HepG2 (cell line): ENCODE measurements at regions not wholly inside any gene's neighbourhood (a gene's known extent, or its start where the extent isn't known, plus 50 kb on each side); places are given as distances from the start of the nearest gene placed in this dataset.

Experiments
- ATAC-seq: fragments of 200-7000 bp; cut with Tn5 transposase; 3 replicates; pipeline ENCODE4 v1.9.1; 2020; ENCODE audit warnings: mild to moderate bottlenecking, moderate library complexity
- BruUV-seq: library from RNA; stranded (reverse); fragments of 400-500 nt; replicated peaks from 2 replicates; lab custom pipeline; 2021; lab: Mats Ljungman, UMichigan
- CTCF ChIA-PET: fragments of 300-600 bp; formaldehyde crosslinking; extraction: SDS; loops from one replicate; lab custom pipeline; 2021; ENCODE audit warnings: low total read pairs, inconsistent platforms, low intra/inter-chr PET ratio; lab: Yijun Ruan, JAX
- POLR2A ChIA-PET: fragments of 350-600 bp; sonication (Branson Sonifier 250); formaldehyde crosslinking; loops from one replicate; lab custom pipeline; 2020; ENCODE audit warnings: antibody characterized with exemption, inconsistent platforms; lab: Yijun Ruan, JAX
- DNase-seq: peaks from one replicate; pipeline ENCODE4 v3.0.0-alpha.2; 2015; ENCODE audit warnings: low spot score
- FAIRE-seq: peaks from 3 replicates; lab custom pipeline; 2011; peaks lifted over from hg19 to GRCh38; lab: Jason Lieb, UNC
- H2AFZ ChIP-seq: one replicate; pipeline ENCODE4 v1.6.1; 2011; ENCODE audit warnings: low read length, inconsistent platforms
- H3K27ac ChIP-seq: fragments of 300-600 bp; 3 replicates; pipeline ENCODE4 v1.8.0; 2011; ENCODE audit warnings: mixed run types, mild to moderate bottlenecking, mixed read lengths, low read length, inconsistent platforms; ENCODE audit not compliant: insufficient read depth; ENCODE audit errors: extremely low read length
- H3K27me3 ChIP-seq, 2 experiments: fragments of 200-600 bp in 1 of 2; 2 replicates in 1 of 2; 3 replicates in 1 of 2; pipeline versions ENCODE4 v1.6.0 to v1.8.0; 2011; ENCODE audit warnings: low read length in 2 of 2, mild to moderate bottlenecking in 2 of 2, moderate library complexity in 2 of 2, inconsistent platforms in 1 of 2; ENCODE audit not compliant: insufficient read depth in 2 of 2, control insufficient read depth in 1 of 2
- H3K36me3 ChIP-seq, 2 experiments: fragments of 200-600 bp in 1 of 2; replicated peaks in 1 of 2; 2 replicates in 1 of 2; 3 replicates in 1 of 2; pipeline versions ENCODE4 v1.5.1 to v1.8.0; 2011; ENCODE audit warnings: low read length in 2 of 2, inconsistent platforms in 1 of 2; ENCODE audit not compliant: insufficient read depth in 2 of 2, control insufficient read depth in 1 of 2
- H3K4me1 ChIP-seq: 2 replicates; pipeline ENCODE4 v1.5.1; 2012; ENCODE audit warnings: low read length, inconsistent platforms; ENCODE audit not compliant: insufficient read depth
- H3K4me2 ChIP-seq: 2 replicates; pipeline ENCODE4 v1.6.0; 2011; ENCODE audit warnings: low read depth, low read length, inconsistent platforms
- H3K4me3 ChIP-seq, 3 experiments: fragments of 200-600 bp in 1 of 3; sonication (generic), shearing (Covaris generic) in 1 of 3; replicated peaks in 1 of 3; 2 replicates each; pipeline ENCODE4 v1.5.1; 2011 to 2016; ENCODE audit warnings: low read length in 3 of 3, inconsistent platforms in 2 of 3, low read depth in 2 of 3, mild to moderate bottlenecking in 2 of 3, control low read depth in 1 of 3, mixed read lengths in 1 of 3; ENCODE audit not compliant: insufficient read depth in 1 of 3
- H3K79me2 ChIP-seq: one replicate; pipeline ENCODE4 v1.6.1; 2011; ENCODE audit warnings: low read length, inconsistent platforms; ENCODE audit not compliant: insufficient read depth
- H3K9ac ChIP-seq: 2 replicates; pipeline ENCODE4 v1.6.0; 2011; ENCODE audit warnings: mild to moderate bottlenecking, low read depth, low read length, inconsistent platforms; ENCODE audit not compliant: insufficient read depth
- H3K9me3 ChIP-seq: 2 replicates; pipeline ENCODE4 v1.5.1; 2012; ENCODE audit warnings: mild to moderate bottlenecking, low read length
- H4K20me1 ChIP-seq: 2 replicates; pipeline ENCODE4 v1.6.0; 2011; ENCODE audit warnings: inconsistent platforms, mild to moderate bottlenecking, low read length, moderate library complexity; ENCODE audit not compliant: insufficient read depth
- KDM5A ChIP-seq: fragments of 200-600 bp; sonication (generic); IDR thresholded peaks from 2 replicates; pipeline ENCODE4 v1.7.0; 2018; ENCODE audit warnings: antibody characterized with exemption, mild to moderate bottlenecking, low read length, borderline replicate concordance
- LBX2 ChIP-seq: sonication (generic); formaldehyde crosslinking; IDR thresholded peaks from 2 replicates; pipeline ENCODE4 v1.5.0; 2020; ENCODE audit warnings: missing genetic modification reagents, mild to moderate bottlenecking, borderline replicate concordance
- RAD21 ChIP-seq: fragments of 450-650 bp; formaldehyde crosslinking; IDR thresholded peaks from 2 replicates; pipeline ENCODE4 v1.5.0; 2020; ENCODE audit warnings: mild to moderate bottlenecking
- SP2 ChIP-seq: sonication (generic); formaldehyde crosslinking; IDR thresholded peaks from 2 replicates; pipeline ENCODE4 v1.5.1; 2020; ENCODE audit warnings: mild to moderate bottlenecking, missing genetic modification reagents
- STAT5B ChIP-seq: sonication (generic); formaldehyde crosslinking; IDR thresholded peaks from 2 replicates; pipeline ENCODE4 v1.4.0; 2020; ENCODE audit warnings: missing genetic modification reagents
- STAT6 ChIP-seq: sonication (generic); formaldehyde crosslinking; IDR thresholded peaks from 2 replicates; pipeline ENCODE4 v1.4.0; 2020; ENCODE audit warnings: missing genetic modification reagents, mild to moderate bottlenecking, borderline replicate concordance
- ZNF280B ChIP-seq: sonication (generic); formaldehyde crosslinking; IDR thresholded peaks from 2 replicates; pipeline ENCODE4 v1.5.0; 2020; ENCODE audit warnings: missing genetic modification reagents, mild to moderate bottlenecking, borderline replicate concordance
- ZNF33A ChIP-seq: sonication (generic); formaldehyde crosslinking; IDR thresholded peaks from 2 replicates; pipeline ENCODE4 v1.5.1; 2020; ENCODE audit warnings: missing genetic modification reagents, mild to moderate bottlenecking, moderate library complexity, borderline replicate concordance
- ZNF777 ChIP-seq: sonication (generic); formaldehyde crosslinking; IDR thresholded peaks from 2 replicates; pipeline ENCODE4 v1.4.0; 2020; ENCODE audit warnings: missing genetic modification reagents
- ZNF839 ChIP-seq: sonication (generic); formaldehyde crosslinking; IDR thresholded peaks from 2 replicates; pipeline ENCODE4 v1.4.0; 2020; ENCODE audit warnings: missing genetic modification reagents, mild to moderate bottlenecking, borderline replicate concordance
- ZXDC ChIP-seq: sonication (generic); formaldehyde crosslinking; IDR thresholded peaks from 2 replicates; pipeline ENCODE4 v1.5.0; 2020; ENCODE audit warnings: mild to moderate bottlenecking, missing genetic modification reagents
- WGBS: methylation state at CpG from one replicate; pipeline ENCODE4 v1.1.6; 2017; ENCODE audit warnings: low lambda C conversion rate; 5-methylcytosine and 5-hydroxymethylcytosine counted together
- in situ Hi-C: cut with HindIII; loops from 2 replicates; pipeline ENCODE4 v1.10.0; 2017; ENCODE audit warnings: low pct_unique_long_range_greater_than_20kb; ENCODE audit not compliant: extremely low pct_ligation_motif_present
- intact Hi-C: fragments of 100-400 bp; cut with micrococcal nuclease; formaldehyde crosslinking; loops from one replicate; pipeline ENCODE4 v1.10.0; 2022; ENCODE audit not compliant: unreplicated experiment

- Histone ChIP-seq H3K79me2 (no peaks in the 10 kb centered on the region), H3K4me1 (no peaks in the 10 kb centered on the region), H2AFZ (no peak overlapping the region), H3K27ac (no peak overlapping the region), H3K36me3 (no peaks in the 10 kb centered on the region), H3K9ac (no peak overlapping the region), H3K4me2 (no peak overlapping the region), H4K20me1 (no peaks in the 10 kb centered on the region), H3K9me3 (peaks cover 8% of the 10 kb centered on the region; the same call in 1 of the 2 replicates), H3K4me3 (no peak overlapping the region), H3K27me3 (no peaks in the 10 kb centered on the region)
- intact Hi-C loops (no loop called here), in situ Hi-C loops (no loop called here)
- TF ChIP-seq ZNF33A (no peak), SP2 (no peak), ZNF280B (CRISPR knock-in tag) (no peak), LBX2 (CRISPR knock-in tag) (no peak), ZNF839 (no peak), STAT5B (no peak), STAT6 (no peak), KDM5A (no peak), RAD21 (CRISPR knock-in tag) (no peak), ZNF777 (no peak), ZXDC (CRISPR knock-in tag) (no peak)
- ATAC-seq (no peak), FAIRE-seq (no peak), DNase-seq (no peak)
- no TSS peak for BruUV-seq
- POLR2A ChIA-PET: no interaction called here
- CTCF ChIA-PET: no interaction called here
- WGBS: 0% methylated on average over 1 of the region's 1 CpG
These were observed 667.6 kb upstream of the ANKRD30A start for GRCh38 chr10:36457751-36458150.
